CD4-positive, alpha-beta T cell treated with Interferon gamma for 1 hour (primary cell): ENCODE measurements at regions not wholly inside any gene's neighbourhood (a gene's known extent, or its start where the extent isn't known, plus 50 kb on each side); places are given as distances from the start of the nearest gene placed in this dataset.
A peak's percentile ranks its signal among the peaks of the same experiment; 100 is the strongest.

Experiments used
- DNase-seq: peaks from one replicate; pipeline ENCODE4 v3.0.0-alpha.2; 2020

DNA sequence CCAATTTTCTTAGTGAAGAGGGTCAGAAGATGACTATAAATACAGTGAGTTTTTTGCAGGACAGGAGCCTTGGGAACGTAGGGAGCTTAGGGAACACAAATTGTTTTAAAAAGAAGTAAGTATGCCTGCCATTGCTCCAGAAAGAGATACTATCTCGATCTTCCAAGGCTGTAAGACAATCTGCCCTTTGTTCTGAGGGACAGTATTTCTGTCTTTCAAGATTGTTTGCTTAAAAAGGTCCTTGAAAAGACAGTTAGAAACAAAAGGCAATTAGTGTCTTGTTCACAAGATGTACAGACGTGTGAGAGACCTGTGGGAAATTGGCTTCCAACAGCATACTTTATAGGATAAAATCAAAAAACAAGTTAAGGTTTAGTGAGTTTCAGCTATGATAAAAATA, 321.2 kb upstream of the FAR2 start:
- DNase-seq = no peak

DNA sequence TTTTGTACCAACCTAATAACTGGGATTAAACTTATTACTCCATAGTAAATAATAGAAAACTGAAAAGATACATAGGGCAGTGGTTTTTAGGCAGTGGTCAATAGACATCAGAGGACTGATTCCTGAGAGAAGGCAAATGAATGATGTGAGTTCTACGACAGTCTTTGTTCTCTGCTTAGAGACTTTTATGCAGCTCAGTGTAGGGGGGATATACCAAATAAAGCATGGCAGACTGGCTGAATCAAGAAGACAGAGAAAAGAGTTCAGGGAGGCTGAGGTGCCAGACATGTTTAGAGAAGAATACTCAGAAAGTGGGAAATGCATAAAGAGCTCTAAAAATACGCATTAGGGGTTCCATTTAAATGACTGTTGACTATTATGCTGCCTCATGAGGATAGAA, 320.8 kb upstream of the FAR2 start:
- no peak for DNase-seq

DNA sequence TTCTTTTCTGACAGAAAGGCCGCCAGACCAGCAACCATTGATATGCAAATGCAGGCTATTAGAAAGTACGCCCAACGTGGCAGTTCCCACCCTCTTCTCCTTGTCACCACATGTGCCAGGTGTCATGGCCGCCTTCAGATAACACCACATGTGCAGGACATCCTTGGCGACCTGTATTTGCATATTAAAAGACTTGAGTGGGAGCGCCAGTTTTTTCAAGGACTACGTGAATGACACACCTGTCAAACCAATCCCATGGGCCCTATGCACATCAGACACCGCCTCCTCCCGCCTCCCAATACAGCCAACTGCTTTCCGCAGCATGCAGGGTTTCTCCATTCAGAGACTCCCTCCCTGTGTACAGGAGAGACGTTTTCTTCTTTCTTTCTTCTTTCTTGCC, 318.6 kb upstream of the FAR2 start:
- DNase-seq = no peak

DNA sequence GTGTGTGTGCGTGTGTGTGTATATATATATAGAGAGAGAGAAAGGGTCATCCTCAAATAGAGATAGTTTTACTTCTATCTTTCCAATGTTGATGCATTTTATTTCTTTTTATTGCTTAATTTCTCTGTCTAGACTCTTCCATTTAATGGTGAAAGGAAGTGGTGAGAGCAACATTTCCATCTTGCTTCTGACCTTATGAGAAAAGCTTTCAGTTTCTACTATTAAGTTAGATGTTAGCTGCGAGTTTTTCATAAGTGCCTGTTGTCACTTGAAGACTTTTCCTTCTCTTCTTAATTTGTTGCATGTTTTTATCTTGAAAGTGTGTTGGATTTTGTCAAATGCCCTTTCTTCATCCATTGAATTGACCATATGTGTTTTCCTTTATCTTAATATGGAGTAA, 304.4 kb upstream of the FAR2 start:
- no peak for DNase-seq

DNA sequence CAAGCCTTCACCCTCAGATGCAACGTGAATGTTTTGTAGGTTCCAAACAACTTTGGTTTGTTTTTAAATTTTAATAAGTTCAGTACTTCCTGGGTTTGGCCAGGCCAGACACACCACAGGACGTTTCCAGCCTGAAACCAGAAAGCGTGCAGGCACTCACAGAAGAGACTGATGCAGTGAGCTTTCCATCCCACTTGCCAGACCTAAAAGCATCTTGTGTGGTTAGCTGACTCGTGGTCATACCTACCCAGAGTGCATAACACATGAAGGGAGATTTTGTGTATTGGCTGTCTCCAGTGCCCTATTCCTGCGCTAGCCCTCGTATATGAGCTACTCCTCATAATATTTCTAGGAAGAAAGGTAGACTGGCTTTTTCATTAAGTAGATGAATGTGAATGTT, 297.3 kb upstream of the FAR2 start:
- DNase-seq = no peak

DNA sequence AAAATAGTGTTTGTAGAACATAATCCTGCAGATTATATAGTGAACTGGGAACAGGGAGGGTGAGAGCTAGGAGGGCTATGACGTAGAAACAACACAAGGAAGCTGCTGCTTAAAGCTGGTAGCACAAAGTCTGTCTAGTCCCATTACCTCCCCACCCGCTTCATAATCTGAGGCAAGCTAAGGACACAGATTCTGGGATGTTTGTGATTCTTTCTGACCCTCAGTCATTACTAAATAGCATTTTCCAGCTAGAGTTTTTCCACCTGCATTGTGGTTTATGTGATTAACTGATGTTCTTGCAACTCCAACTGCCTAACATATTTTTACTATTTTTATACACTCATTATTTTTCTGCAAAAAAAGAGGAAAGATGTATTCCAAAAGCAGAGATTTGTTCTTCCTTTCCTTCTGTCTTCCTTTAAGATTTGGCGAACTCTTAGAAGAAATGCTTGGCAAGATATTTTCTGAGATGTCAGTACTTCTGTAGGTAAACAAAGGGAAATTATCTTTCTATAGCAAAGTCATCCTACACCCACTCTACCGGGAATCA, 293.2 kb upstream of the FAR2 start:
- DNase-seq = no peak

DNA sequence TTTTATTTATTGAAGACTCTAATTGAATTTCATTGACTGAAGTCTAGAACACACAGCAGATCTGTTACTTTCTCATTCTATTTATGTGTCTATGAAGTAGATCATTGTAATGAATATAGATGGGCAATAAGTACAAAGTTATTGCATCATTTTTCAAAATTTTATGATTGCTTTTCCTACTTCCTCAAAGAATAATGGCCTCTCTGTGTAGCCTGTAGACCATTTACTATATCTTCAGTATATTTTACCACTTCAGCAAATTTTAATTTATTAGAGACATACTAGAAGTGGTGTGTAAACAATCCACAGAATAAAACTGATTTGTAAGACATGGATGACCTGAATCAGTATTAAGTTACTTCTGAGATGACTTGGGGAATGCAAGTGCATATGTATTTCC, 291.7 kb upstream of the FAR2 start:
- DNase-seq = no peak

DNA sequence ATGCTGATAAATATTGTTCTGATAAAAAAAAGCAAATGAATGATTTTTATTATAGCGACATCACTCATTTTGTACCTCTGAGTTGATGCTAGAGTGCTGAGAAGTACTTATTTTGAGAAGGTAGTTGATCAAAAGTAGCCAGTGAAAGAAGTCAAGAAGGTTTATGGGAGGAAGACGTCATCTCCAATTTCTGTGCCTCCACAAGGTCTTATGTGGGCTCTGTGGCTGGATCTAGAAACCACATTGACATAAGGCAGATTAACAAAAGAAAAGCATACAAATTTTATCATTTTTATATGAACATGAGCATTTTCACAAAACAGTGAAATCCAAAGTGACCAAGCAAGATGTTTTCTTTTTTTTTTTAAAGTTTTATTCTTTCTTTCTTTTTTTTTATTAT, 289.5 kb upstream of the FAR2 start:
- DNase-seq = no peak

DNA sequence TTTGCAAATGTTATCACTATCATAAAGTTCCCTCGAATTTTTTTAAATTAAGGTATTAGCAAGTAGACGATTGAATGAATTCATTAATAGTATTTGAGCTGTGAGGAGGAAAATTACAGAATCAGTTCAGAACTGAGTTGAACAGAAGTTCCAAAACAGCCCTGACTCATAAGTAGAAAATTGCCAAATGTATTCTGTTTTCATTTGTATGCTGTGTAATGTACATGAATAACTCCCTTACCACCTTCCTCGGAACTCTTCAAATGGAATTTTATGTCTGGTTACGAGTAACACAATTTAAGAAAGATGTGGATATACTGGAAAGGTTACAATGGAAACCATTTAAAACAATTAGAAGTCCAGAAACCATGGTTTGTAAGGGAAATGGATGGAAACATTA, 283.3 kb upstream of the FAR2 start:
- no peak for DNase-seq

DNA sequence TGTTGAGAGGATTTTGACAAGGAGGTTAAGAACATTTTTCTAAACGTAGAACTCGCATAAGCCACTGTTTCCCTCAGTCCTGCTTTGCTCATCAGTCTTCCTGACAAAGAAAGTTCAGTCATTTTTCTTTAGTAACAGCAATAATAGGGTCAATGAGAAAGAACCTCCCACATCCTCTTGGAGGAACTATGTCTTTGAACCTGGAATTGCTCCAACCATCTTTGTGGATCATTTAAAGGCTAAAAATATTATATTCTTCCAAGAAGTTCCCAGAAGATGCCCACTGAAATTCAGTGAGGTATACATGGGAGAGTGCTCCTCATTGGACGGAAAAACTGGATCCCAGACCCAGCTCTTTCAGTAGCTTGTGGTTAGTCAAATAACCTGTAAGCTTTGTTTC, 282.8 kb upstream of the FAR2 start:
- no peak for DNase-seq

DNA sequence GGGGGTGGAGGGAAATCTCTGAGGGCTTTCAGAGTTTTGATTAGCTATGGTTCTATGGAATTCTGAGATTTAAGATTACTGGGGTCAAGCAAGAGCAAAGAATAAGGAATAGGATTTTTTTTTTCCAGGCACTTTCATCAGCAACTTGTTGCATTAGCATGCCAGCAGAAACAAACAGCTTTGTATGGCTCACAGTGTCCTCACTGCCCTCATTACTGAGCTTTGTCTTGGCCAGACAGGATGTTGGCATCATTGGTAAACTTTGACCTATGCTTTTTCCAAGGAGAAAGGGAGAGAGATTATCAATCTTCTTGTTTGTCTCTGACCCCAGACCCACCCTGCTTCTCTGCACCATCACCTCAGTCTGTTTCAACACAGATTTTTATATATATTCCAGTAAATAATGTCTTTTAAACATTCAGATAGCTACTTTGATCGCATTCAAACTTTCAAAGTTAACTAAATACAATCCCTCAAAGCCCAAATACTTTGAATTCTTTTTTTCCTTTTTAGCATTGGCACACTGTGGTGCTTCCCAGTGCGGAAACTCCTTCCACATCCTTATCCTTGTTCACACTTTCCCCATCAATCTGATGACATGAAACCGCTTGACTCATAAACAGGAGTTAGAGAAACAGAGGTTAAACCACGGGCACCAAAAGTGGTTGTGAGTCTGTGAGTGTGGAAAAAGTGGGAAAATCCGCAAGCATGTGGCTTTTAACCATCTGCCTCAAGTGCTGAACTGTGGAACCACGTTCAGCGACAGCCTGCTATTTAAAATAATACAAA, 282.2 kb upstream of the FAR2 start:
- no peak for DNase-seq

DNA sequence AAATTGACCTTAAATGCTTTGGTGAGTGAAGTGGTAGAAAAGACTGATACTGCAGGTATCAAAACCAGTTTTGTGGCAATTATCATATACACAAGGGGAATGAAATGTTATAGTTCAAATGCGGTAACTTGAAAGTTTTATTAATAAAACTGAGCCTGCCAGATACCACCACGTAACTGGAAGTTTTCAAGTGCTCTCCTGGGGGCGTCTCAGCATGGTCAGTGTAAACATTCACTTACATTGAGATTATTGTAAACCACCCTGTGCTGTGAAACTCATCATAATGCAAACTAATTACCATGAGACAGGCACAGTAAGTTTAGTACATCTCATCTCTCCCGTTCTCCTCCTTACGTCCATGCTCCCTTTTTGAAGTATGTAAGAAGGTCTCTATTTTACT, 280.7 kb upstream of the FAR2 start:
- no peak for DNase-seq

DNA sequence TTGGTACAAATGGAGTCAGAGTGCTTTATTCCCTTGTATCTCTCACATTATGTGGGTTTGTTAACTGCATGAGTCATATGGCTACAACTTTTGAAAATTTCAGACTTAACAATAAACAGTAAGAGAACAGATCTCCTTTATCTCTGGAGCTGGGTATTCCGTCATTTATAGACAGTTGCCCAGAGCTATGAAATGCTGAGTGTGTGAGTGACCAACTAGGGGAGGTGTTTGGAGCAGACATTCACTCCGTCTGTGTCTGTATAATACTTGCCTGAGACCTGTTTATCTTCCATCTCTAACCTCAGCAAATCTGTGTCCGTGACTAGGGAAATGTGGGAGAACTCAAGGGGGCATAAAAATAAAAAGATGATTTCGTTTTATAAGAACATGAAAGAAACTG, 279.9 kb upstream of the FAR2 start:
- no peak for DNase-seq

DNA sequence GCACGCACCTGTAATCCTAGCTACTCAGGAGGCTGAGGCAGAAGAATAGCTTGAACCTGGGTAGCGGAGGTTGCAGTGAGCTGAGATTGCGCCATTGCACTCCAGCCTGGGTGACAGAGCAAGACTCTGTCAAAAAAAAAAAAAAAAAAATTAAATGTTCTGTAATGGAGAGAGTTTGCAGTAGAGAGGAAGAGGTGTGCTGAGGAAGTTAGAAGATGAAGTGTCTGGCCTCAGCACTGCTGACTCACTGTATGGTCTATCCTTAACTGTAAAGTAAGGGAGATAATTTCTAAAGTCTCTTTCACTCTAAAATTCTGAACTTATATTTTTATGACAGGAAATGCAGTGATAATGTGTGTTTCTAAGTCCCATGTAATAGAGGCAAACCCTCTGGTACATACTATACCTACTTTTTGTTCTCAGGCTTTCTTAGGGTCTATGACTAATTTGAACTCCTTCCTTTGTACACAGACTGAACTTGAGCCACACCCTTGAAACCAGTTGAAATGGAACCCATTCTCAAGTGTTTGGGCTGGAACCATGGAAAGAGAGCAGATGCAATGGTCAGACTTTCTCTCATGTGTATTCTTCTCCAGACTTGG, 278.1 kb upstream of the FAR2 start:
- DNase-seq = no peak

DNA sequence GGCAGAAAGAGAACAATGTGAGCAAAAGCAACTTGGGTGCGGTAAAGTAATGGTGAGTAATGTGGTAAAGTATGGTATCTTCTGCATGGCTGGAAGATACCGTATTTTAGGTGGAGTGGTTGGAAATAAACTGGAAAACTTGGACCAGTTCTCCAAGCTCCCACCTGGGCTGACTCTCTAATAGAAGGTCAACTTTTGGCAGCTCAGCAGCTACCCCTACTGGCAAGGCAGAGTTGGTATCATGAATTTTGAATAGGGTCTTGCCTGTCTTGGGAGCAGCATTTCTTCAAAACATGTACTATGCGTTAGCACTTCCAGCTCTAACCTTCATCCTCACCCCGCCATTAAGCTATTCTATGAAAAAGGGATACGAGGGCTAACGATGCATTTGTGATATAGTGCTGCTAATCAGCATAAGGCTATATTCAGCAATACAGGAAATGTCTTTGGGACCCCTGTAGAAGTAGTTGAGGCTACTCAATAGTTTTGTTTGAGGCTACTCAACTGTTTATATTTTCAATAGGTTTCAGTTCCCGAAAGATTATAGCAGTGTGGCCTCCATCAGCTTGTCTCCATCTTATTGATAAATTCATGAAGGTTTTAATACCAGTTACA, 276.3 kb upstream of the FAR2 start:
- DNase-seq = peak; percentile 2

DNA sequence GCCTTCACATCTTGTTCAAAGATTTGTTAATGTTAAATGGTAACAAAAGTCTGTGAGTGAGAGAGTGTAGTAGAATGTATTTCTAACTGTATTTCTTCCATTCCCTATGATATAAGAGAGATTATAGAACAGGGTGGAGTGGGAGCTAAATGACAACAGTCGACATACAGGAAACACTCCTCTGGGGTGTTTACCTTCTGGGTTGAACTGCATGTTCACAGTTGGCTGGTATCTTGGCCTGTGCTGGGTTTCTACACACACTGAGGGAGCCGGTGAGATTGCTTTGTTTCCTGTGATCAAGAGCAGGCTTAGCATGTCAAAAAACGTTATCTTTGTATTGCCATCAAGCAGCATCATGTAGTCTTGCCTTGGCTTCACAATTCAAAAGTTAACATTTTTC, 274.3 kb upstream of the FAR2 start:
- no peak for DNase-seq

DNA sequence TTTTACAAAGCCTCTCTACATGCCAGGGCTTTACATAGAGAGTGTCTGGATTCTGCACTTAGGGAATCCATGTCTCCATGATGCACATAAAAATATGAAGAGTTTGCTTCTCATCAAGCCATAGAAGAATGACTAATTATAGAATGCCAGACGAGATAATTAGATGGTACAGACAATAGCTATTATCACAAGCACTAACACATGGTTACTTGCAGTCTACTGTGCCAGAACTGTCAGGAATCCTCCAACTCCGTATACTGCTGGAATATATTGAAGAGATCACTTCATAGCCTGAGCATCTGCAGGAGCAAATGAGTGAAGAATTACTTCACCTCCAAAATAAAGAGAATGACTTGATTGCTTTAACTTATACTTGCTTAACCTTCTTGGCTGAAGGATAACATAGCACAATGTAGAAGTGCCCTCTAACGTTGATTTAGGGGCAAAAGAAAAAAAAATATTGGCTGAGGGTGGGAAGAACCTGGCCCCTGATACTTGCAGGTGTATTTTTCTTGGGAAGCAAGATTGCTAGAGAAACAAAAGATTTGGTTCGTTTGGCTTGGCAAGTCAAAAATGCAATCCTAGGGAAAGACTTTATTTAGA, 272.8 kb upstream of the FAR2 start:
- DNase-seq = no peak

DNA sequence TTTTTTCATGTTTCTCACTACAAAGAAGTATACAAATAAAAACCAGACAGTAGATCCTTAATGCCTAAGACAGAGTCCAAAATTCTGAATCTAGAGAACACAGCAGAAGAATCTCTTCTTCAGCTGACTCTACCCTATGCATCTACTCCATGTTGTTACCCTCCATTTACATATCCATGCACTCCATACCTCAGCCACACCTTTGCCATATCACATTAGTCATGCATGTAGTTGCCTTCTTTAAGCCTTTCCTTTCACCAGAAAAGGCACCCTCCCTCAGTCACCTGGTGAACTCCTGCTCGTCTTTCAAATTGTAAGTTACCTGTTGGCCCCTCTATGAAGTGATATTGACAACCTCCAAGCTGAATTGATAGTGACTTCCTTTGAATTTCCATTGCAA, 271.2 kb upstream of the FAR2 start:
- DNase-seq = no peak

DNA sequence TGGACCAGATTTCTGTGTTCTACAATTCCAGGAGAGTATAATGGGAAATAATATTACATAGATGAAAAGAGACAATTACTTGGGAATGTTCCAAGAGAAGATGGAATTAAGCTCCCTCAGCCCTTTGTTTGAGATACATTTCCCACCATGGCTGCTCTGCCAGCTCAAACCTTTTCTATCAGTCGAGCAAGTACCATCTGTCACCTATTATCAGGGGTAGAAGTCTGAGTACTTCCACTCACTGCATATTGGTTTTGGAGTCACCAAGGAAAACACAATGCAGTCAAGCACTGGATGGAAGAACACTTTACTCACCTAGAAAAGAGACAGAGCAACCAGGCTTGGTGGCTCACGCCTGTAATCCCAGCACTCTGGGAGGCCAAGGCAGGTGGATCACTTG, 270.4 kb upstream of the FAR2 start:
- no peak for DNase-seq

DNA sequence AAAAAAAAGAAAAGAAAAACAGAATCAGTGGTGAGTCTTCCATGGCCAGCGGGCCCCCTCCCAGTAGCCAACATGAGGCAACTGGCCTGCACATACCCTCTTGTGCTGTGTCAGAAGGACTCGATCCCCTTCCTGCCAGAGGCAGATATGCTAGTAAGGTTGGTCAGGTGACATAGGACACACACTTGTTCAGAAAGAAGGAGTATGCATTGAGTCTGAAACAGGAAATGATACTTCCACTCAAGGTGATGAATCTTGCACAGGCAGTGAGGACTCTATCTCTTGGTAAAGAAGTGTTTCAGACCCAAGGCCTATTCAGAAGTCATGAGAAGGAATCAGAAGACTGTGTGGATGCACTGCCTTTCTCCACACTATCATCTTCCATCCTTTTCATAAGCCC, 269.7 kb upstream of the FAR2 start:
- DNase-seq = no peak

DNA sequence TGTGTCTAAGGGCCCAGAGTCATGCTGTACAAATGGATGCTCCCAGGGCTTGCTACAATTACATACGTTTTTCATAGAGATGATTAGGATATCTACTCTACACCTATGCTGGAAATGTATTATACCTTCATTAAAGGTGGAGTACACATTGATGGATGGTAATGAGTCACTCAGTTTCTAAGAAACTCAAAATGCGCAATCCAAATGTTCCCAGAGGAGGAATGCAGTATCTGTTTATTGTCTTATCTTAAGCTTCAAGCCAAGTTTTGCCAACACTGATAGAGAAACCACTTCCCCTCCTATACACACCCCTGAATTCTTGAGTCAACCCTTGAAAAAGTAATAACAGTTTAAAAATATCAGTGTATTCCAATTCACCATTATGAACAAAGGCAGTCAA, 266.6 kb upstream of the FAR2 start:
- DNase-seq = no peak

DNA sequence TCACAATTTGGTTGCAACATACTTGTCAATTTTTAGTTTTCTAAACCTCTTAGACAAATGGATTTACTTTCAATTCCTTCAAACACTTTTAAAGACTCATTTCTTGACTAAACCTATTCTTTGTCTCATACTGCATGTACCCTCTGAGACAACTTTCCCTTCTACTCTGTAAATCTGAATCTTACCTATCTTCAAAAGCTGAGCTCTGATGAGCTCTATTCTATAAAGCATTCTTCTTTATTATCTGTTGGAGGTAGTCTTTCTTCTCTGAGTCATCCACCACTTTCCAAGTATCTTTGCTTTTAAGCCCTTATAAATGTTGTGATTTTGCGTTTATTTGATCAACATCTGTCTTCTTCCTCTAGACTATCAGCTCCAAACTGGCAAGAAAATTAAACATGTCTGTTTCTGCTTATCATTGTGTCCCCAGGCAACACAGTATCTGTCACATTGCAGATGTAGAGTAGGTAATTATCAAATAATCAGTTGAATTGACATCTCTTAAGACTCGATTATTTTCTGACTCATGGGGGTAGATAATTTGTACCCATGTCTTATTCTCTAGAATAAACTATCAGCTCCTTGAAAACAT, 265.6 kb upstream of the FAR2 start:
- no peak for DNase-seq

DNA sequence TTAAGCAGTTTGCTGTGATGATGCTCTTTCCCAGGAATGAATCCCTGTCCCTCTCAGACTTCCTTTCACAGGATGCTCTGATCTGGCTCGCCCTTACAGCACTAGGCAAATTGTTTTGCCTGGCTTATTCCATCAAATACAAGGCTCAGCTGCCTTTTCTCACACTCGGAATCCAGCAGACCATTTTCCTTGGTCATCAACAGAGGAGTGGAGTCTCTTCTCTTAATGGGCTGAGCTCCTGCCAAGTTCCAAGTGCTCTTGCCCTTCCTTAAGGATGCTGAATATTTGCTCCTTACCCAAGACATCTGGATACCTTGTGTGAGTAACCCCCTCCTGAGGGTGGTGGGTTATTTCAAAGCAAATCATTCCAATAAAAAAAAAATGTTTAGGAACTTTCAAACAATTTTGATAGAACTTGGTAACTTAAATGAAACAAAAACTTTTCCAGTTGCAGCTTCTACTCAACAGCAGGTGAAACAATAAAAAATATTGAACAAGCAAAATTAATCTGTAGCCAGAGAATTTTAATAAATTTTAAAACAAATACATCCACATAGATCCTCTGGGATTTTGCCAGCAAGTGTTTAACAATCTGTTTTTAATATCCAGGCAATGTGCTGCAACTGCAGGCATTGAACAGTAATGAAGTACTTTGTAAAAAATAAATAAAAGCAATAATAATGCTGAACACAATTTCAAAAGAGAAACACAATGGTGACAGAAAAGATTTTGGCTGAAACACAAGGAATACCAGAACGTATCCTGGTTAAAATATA, 264.0 kb upstream of the FAR2 start:
- DNase-seq = no peak
